Ovary (tissue), 7 donors: ENCODE measurements at regions not wholly inside any gene's neighbourhood (a gene's known extent, or its start where the extent isn't known, plus 50 kb on each side); places are given as distances from the start of the nearest gene placed in this dataset.

Source experiments
- DNase-seq, 5 donors: peaks; one replicate each; pipeline ENCODE4 v3.0.0-alpha.2; 2019 to 2020
- H3K27ac ChIP-seq, 2 donors: fragments of 200-600 bp; one replicate each; pipeline versions ENCODE4 v1.5.1 to v1.8.0; 2019 to 2022
- H3K27me3 ChIP-seq: fragments of 200-600 bp; one replicate; pipeline ENCODE4 v1.8.0; 2022
- H3K36me3 ChIP-seq: fragments of 200-600 bp; sonication (generic); one replicate; pipeline ENCODE4 v1.5.1; 2019
- H3K4me1 ChIP-seq: one replicate; pipeline ENCODE4 v1.8.1; 2013; ENCODE audit warnings: mild to moderate bottlenecking, moderate library complexity; ENCODE audit not compliant: insufficient read depth
- H3K4me3 ChIP-seq: fragments of 200-600 bp; sonication (generic); one replicate; pipeline ENCODE4 v1.5.1; 2017
- H3K9me3 ChIP-seq, 2 donors: fragments of 200-600 bp in 1 of 2; sonication (generic) in 1 of 2; one replicate each; pipeline versions ENCODE4 v1.5.1 to v1.8.1; 2013 to 2019; ENCODE audit warnings: mild to moderate bottlenecking in 1 of 2, moderate library complexity in 1 of 2
- CTCF ChIP-seq, 3 donors: fragments of 450-650 bp in 2 of 3; fragments of 200-600 bp in 1 of 3; IDR thresholded peaks; one replicate each; pipeline versions ENCODE4 v1.5.1 to v1.8.0; 2016 to 2022; ENCODE audit warnings: antibody characterized with exemption in 3 of 3, mild to moderate bottlenecking in 1 of 3
- EP300 ChIP-seq: sonication (generic); formaldehyde crosslinking; IDR thresholded peaks from one replicate; pipeline ENCODE4 v1.6.1; 2017; ENCODE audit warnings: antibody characterized with exemption
- POLR2A ChIP-seq: fragments of 450-650 bp; IDR thresholded peaks from one replicate; pipeline ENCODE4 v1.6.1; 2017; ENCODE audit warnings: antibody characterized with exemption, mild to moderate bottlenecking, moderate library complexity
- WGBS, 3 donors: extraction: QIAGEN DNeasy Blood & Tissue Kit in 1 of 3; methylation state at CpG; one replicate each; pipeline versions ENCODE4 v1.1.5 to v1.1.7; 2013 to 2017; 5-methylcytosine and 5-hydroxymethylcytosine counted together
- intact Hi-C, 4 donors: fragments of 100-400 bp; cut with DNase I; formaldehyde crosslinking; loops; one replicate each; pipeline versions ENCODE4 v1.11.0 to v1.15.1; 2022 to 2023
- donor health status: DM: no; HTN: no; CAD: no; lungs with moderate emphysema.
- donor health status: DM: no; HTN: no; CAD: no.
- donor health status: Bipolar disorder and iron deficiency.
- donor health status: DM: no; HTN: no; CAD: no.
- donor health status: DM: yes; HTN: yes; CAD: no.

DNA sequence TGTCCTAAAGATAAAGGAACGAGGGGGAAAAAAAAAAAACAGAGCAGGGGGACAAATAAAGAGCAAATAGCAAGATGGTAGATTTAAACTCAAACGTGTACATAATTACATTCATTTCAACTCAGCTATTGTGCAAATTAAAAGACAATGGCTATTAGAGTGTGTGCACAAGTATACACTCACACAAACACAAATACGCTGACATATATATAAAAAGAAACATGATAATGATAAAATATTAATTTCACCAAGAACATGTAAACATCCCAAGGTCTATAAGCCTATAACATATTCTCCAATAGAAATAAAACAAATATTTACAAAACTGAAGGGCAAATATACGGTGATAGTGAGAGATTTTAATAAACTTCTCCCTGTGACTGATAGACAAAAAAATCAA lies 1354.9 kb upstream of the GJE1 start:
- no peak for DNase-seq
- TF ChIP-seq EP300 (no peak), POLR2A (no peak), CTCF (IDR thresholded peaks at IDR 0.05) (no peak)
- H3K4me1 ChIP-seq: no peaks in the 10 kb centered on the region
- H3K36me3 ChIP-seq: no peaks in the 10 kb centered on the region
- intact Hi-C loops: no loop called here
- H3K9me3 ChIP-seq: no peaks in the 10 kb centered on the region
- 71 to 90% (median 83%) methylated on average over 4 of the region's 4 CpGs for WGBS, 3 donors
- H3K27me3 ChIP-seq: no peaks in the 10 kb centered on the region
- no peak overlapping the region for H3K4me3 ChIP-seq
- no peak overlapping the region for H3K27ac ChIP-seq

DNA sequence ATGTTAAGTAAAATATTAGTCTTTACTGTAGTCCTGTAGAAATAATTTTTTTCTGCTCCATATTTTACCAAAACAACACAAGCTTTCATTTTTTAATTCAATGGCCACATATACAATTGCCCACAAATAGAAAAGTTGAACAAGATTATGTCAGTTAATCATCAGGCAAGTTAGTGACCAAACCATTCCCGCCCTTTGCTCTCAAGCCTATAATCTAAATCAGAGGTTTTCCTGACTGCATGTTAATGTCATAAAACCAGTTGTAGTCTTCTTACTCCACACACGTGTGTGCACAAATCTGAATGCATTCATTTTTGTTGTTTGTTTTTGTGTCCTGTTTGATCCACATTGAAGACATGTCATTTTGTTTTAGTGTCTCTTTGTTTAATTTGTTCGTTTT lies 1357.7 kb upstream of the GJE1 start:
- H3K9me3 ChIP-seq: no peaks in the 10 kb centered on the region
- H3K4me3 ChIP-seq: no peak overlapping the region
- intact Hi-C loops: no loop called here
- no peak for DNase-seq
- H3K27ac ChIP-seq: no peak overlapping the region
- TF ChIP-seq EP300 (no peak), CTCF (IDR thresholded peaks at IDR 0.05) (no peak), POLR2A (no peak)
- WGBS, 3 donors: 71 to 87% (median 84%) methylated on average over 3 of the region's 3 CpGs
- H3K36me3 ChIP-seq: no peaks in the 10 kb centered on the region
- no peaks in the 10 kb centered on the region for H3K4me1 ChIP-seq
- H3K27me3 ChIP-seq: no peaks in the 10 kb centered on the region

GRCh38 chr6:140774080-140774505 lies 1358.6 kb upstream of the GJE1 start:
- DNase-seq: no peak
- intact Hi-C loops: no loop called here
- no peaks in the 10 kb centered on the region for H3K4me1 ChIP-seq
- WGBS, 3 donors: 5 to 10% (median 6%) methylated on average over 3 of the region's 3 CpGs
- H3K36me3 ChIP-seq: no peaks in the 10 kb centered on the region
- TF ChIP-seq POLR2A (no peak), CTCF (IDR thresholded peaks at IDR 0.05) (no peak), EP300 (no peak)
- H3K27ac ChIP-seq: no peak overlapping the region
- no peaks in the 10 kb centered on the region for H3K27me3 ChIP-seq
- no peaks in the 10 kb centered on the region for H3K9me3 ChIP-seq
- H3K4me3 ChIP-seq: no peak overlapping the region

- no peaks in the 10 kb centered on the region for H3K9me3 ChIP-seq
- DNase-seq: no peak
- TF ChIP-seq POLR2A: no peak
- no peak for TF ChIP-seq EP300
- TF ChIP-seq CTCF (IDR thresholded peaks at IDR 0.05): no peak
These were observed 1359.4 kb upstream of the GJE1 start for GRCh38 chr6:140773276-140773675.

GRCh38 chr6:140772576-140772975 lies 1360.1 kb upstream of the GJE1 start:
- H3K4me1 ChIP-seq: no peaks in the 10 kb centered on the region
- 88 to 91% (median 90%) methylated on average over 3 of the region's 3 CpGs for whole genome bisulfite sequencing, 3 donors
- intact Hi-C loops: no loop called here

More at GRCh38 chr6:140773276-140773675, 1359.4 kb upstream of the GJE1 start:
- H3K36me3 ChIP-seq: no peaks in the 10 kb centered on the region
- no peak overlapping the region for H3K27ac ChIP-seq
- H3K4me1 ChIP-seq: no peaks in the 10 kb centered on the region
- H3K27me3 ChIP-seq: no peaks in the 10 kb centered on the region
- intact Hi-C loops: no loop called here
- no peak overlapping the region for H3K4me3 ChIP-seq

More at GRCh38 chr6:140772576-140772975, 1360.1 kb upstream of the GJE1 start:
- no peaks in the 10 kb centered on the region for H3K36me3 ChIP-seq
- no peak for DNase-seq
- no peaks in the 10 kb centered on the region for H3K27me3 ChIP-seq
- no peak for TF ChIP-seq EP300
- no peak for TF ChIP-seq CTCF (IDR thresholded peaks at IDR 0.05)
- TF ChIP-seq POLR2A: no peak
- no peak overlapping the region for H3K4me3 ChIP-seq
- no peaks in the 10 kb centered on the region for H3K9me3 ChIP-seq
- no peak overlapping the region for H3K27ac ChIP-seq
